Naive thymus-derived CD8-positive, alpha-beta T cell (primary cell): ENCODE measurements at regions not wholly inside any gene's neighbourhood (a gene's known extent, or its start where the extent isn't known, plus 50 kb on each side); places are given as distances from the start of the nearest gene placed in this dataset.
"Not testable (repeated sequence)": the region's sequence is repeated elsewhere in the genome, so short reads cannot be mapped to it uniquely, and the experiment has no call there.

Source experiments
- ATAC-seq, 2 donors: fragments of 150-1000 bp; cut with Tn5 transposase in 1 of 2; sonication (Bioruptor Pico), chemical (Tn5 transposase) in 1 of 2; 1 replicate in 1 of 2; 2 replicates in 1 of 2; pipeline ENCODE4 v1.10.0; 2021; ENCODE audit warnings: mild to moderate bottlenecking in 2 of 2, moderate library complexity in 2 of 2
- POLR2A ChIA-PET: fragments of 350-600 bp; sonication (Branson Sonifier 250); formaldehyde crosslinking; loops from one replicate; lab custom pipeline; 2021; ENCODE audit warnings: antibody characterized with exemption; lab: Charles Lee
- DNase-seq, 10 donors: peaks; one replicate each; pipeline versions ENCODE4 v3.0.0 to v3.0.0-alpha.2; 2020 to 2022
- H3K27ac Mint-ChIP-seq, 10 donors: one replicate each; pipeline ENCODE4 v1.8.0; 2020 to 2022; ENCODE audit warnings: mild to moderate bottlenecking in 10 of 10, mixed read lengths in 10 of 10, moderate library complexity in 4 of 10, inconsistent platforms in 1 of 10
- H3K27me3 Mint-ChIP-seq, 5 donors: one replicate each; pipeline ENCODE4 v1.8.0; 2021 to 2022; ENCODE audit warnings: mixed read lengths in 5 of 5
- H3K36me3 Mint-ChIP-seq, 3 donors: one replicate each; pipeline ENCODE4 v1.8.0; 2020 to 2022; ENCODE audit warnings: mixed read lengths in 3 of 3, mild to moderate bottlenecking in 2 of 3, inconsistent platforms in 1 of 3
- H3K4me1 Mint-ChIP-seq, 4 donors: one replicate each; pipeline ENCODE4 v1.8.0; 2021 to 2022; ENCODE audit warnings: mixed read lengths in 4 of 4
- H3K4me3 Mint-ChIP-seq, 10 donors: one replicate each; pipeline ENCODE4 v1.8.0; 2020 to 2022; ENCODE audit warnings: mild to moderate bottlenecking in 10 of 10, mixed read lengths in 10 of 10, moderate library complexity in 6 of 10, inconsistent platforms in 1 of 10
- H3K9me3 Mint-ChIP-seq, 9 donors: one replicate each; pipeline ENCODE4 v1.8.0; 2020 to 2022; ENCODE audit warnings: mixed read lengths in 9 of 9, mild to moderate bottlenecking in 3 of 9, inconsistent platforms in 1 of 9, moderate library complexity in 1 of 9

DNA sequence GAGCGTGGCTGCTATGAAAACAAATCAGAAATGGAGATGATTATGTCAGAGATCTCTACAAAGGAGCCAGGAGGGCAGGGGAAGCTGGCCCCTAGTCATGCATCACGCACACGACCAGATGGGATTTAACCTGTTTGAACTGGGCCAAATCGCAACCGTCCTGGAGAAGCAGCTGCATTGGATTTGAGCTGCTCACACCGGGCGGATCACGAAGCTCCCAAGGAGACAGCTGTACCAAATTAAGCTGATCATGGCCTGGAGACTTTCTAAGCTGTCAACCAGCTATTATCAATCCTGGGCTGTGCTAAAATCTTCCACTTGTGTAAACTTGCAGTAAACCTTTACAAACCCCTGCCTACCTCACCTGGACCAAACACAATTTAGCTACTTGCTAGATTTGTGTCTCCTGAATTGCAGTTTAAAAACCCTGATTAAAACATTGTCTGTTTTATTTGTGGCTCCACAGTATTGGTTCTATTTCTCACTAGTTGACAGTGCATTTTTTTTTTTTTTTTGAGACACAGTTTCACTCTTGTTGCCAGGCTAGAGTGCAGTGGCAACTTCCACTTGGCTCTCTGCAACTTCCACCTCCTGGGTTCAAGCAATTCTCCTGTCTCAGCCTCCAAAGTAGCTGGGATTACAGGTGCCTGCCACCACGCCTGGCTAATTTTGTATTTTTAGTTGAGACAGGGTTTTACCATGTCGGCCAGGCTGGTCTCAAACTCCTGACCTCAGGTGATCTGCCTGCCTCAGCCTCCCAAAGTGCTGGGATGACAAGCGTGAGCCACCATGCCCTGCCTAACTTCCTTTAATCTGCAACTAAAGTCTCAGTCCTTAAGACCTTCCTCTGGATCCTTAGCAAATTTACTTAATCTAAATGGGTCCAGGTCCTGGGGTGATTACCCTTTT is 98.3 kb upstream of the GRIN2A start:
- Mint-ChIP-seq H3K9me3 (peaks cover 0 to 14% (median 9%) of the 10 kb centered on the region in 9 donors), H3K27me3 (peaks cover 0 to 3% (median 0%) of the 10 kb centered on the region in 5 donors), H3K4me1 (peaks cover 4 to 11% (median 9%) of the 10 kb centered on the region in 4 donors), H3K4me3 (no peak overlapping the region), H3K27ac (no peak overlapping the region), H3K36me3 (peaks cover 0 to 8% (median 4%) of the 10 kb centered on the region in 3 donors)
- ATAC-seq (no peak), DNase-seq (no peak)
- POLR2A ChIA-PET = no interaction called here

DNA sequence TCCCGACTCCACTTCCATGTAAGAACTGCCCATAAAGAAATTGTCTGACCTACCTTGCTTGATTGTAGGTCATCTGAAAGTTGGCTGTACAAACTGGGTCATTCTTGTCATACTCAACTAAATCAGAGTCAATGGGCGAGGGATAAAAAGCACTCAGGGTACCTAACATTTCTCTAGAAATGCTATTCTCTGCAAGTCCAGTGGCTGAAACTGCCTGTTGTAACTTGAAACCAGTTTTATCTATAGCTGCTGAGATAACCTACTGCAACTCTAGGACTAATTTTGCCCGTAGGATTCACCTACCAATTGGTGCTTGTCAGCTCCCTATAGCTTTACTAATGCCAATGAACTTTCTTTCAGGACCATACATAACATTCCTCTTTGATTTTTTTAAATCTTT is 100.1 kb upstream of the GRIN2A start:
- H3K36me3 Mint-ChIP-seq = peaks cover 0 to 8% (median 4%) of the 10 kb centered on the region in 3 donors
- DNase-seq (no peak), ATAC-seq (no peak)
- no peak overlapping the region for H3K27ac Mint-ChIP-seq
- H3K27me3 Mint-ChIP-seq = peaks cover 0 to 3% (median 0%) of the 10 kb centered on the region in 5 donors
- H3K4me1 Mint-ChIP-seq = peaks cover 0 to 2% (median 0%) of the 10 kb centered on the region in 4 donors
- peaks cover 0 to 9% (median 6%) of the 10 kb centered on the region in 9 donors for H3K9me3 Mint-ChIP-seq
- no peak overlapping the region for H3K4me3 Mint-ChIP-seq
- POLR2A ChIA-PET = no interaction called here

GRCh38 chr16:10283246-10283645 is 101.0 kb upstream of the GRIN2A start:
- H3K36me3 Mint-ChIP-seq, H3K9me3 Mint-ChIP-seq, H3K27ac Mint-ChIP-seq, H3K4me1 Mint-ChIP-seq, ATAC-seq, POLR2A ChIA-PET, H3K4me3 Mint-ChIP-seq, H3K27me3 Mint-ChIP-seq, DNase-seq: not testable (repeated sequence)

DNA sequence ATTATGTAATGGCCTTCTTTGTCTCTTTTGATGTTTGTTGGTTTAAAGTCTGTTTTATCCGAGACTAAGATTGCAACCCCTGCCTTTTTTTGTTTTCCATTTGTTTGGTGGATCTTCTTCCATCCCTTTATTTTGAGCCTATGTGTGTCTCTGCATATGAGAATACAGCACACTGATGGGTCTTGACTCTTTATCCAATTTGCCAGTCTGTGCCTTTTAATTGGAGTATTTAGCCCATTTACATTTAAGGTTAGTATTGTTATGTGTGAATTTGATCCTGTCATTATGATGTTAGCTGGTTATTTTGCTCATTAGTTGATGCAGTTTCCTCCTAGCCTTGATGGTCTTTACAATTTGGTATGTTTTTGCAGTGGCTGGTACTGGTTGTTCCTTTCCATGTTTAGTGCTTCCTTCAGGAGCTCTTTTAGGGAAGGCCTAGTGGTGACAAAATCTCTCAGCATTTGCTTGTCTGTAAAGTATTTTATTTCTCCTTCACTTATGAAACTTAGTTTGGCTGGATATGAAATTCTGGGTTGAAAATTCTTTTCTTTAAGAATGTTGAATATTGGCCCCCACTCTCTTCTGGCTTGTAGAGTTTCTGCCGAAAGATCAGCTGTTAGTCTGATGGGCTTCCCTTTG is 95.3 kb upstream of the ATF7IP2 start:
- H3K4me3 Mint-ChIP-seq, H3K27ac Mint-ChIP-seq, DNase-seq, POLR2A ChIA-PET, ATAC-seq, H3K4me1 Mint-ChIP-seq: not testable (repeated sequence)
- peaks cover 8 to 47% (median 27%) of the 10 kb centered on the region in 9 donors for H3K9me3 Mint-ChIP-seq
- H3K27me3 Mint-ChIP-seq = peaks cover 2 to 29% (median 9%) of the 10 kb centered on the region in 5 donors
- H3K36me3 Mint-ChIP-seq = peaks cover 4 to 27% (median 4%) of the 10 kb centered on the region in 3 donors

DNA sequence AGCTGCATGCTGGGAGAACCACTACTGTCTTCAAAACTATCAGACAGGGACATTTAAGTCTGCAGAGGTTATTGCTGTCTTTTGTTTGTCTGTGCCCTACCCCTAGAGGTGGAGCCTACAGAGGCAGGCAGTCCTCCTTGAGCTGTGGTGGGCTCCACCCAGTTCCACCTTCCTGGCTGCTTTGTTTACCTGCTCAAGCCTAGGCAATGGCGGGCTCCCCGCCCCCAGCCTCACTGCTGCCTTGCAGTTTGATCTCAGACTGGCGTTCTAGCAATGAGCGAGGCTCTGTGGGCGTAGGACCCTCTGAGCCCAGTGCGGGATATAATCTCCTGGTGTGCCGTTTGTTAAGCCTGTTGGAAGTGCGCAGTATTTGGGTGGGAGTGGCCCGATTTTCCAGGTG is 93.7 kb upstream of the ATF7IP2 start:
- H3K4me1 Mint-ChIP-seq, H3K4me3 Mint-ChIP-seq, DNase-seq, H3K27ac Mint-ChIP-seq, POLR2A ChIA-PET, ATAC-seq: not testable (repeated sequence)
- peaks cover 4 to 27% (median 4%) of the 10 kb centered on the region in 3 donors for H3K36me3 Mint-ChIP-seq
- H3K9me3 Mint-ChIP-seq = peaks cover 8 to 47% (median 27%) of the 10 kb centered on the region in 9 donors
- peaks cover 2 to 29% (median 10%) of the 10 kb centered on the region in 5 donors for H3K27me3 Mint-ChIP-seq

DNA sequence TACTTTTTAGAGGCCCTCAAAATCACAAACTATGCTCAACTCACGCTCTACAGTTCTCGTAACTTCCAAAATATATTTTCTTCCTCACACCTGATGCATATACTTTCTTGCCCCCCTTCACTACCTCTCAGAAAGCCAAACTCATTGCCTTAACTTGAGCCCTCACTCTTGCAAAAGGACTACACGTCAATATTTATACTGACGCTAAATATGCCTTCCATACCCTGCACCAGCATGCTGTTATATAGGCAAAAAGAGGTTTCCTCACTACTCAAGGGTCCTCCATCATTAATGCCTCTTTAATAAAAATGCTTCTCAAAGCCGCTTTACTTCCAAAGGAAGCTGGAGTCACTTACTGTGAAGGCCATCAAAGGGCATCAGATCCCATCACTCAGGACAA is 92.9 kb upstream of the ATF7IP2 start:
- ATAC-seq, DNase-seq, POLR2A ChIA-PET, H3K4me3 Mint-ChIP-seq, H3K27ac Mint-ChIP-seq: not testable (repeated sequence)
- H3K9me3 Mint-ChIP-seq = peaks cover 8 to 47% (median 27%) of the 10 kb centered on the region in 9 donors
- peaks cover 2 to 29% (median 10%) of the 10 kb centered on the region in 5 donors for H3K27me3 Mint-ChIP-seq
- H3K4me1 Mint-ChIP-seq = peaks cover 0 to 16% (median under 1%) of the 10 kb centered on the region in 4 donors
- peaks cover 4 to 27% (median 4%) of the 10 kb centered on the region in 3 donors for H3K36me3 Mint-ChIP-seq

DNA sequence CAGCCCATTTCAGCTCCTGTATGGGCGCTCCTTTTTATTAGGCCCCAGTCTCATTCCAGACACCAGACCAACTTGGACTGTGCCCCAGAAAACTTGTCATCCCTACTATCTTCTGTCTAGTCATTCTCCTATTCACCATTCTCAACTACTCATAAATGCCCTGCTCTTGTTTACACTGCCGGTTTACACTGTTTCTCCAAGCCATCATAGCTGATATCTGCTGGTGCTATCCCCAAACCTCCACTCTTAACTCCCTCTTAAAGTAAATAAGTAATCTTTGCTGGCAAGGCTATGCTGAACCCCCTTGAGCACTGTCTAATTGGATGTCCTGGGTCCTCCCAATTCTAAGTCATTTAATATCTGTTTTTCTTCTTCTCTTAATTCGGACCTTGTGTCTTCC is 91.7 kb upstream of the ATF7IP2 start:
- H3K4me3 Mint-ChIP-seq, POLR2A ChIA-PET, ATAC-seq, H3K27ac Mint-ChIP-seq, DNase-seq: not testable (repeated sequence)
- Mint-ChIP-seq H3K36me3 (peaks cover 4 to 27% (median 4%) of the 10 kb centered on the region in 3 donors), H3K27me3 (peaks cover 0 to 29% (median 10%) of the 10 kb centered on the region in 5 donors), H3K9me3 (peaks cover 8 to 44% (median 24%) of the 10 kb centered on the region in 9 donors), H3K4me1 (peaks cover 0 to 23% (median under 1%) of the 10 kb centered on the region in 4 donors)

DNA sequence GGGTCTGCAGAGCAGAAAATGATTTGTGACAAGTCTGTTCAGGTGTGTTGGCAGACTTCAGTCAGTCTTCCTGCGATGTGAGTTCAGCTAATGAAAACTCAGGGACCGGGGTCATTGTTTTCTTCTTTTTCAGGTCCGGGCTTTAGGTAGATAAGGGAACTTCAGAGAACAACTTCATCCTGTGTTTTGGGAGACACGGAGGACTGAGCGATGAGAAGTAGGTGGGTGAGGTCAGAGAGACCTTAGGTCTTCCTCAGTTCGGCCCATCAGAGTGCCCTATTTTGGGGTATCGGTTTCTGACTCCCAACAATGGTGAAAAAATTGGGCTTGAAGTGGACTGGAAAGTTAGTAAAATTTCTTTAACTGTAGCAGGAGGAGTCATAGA is 88.9 kb upstream of the ATF7IP2 start:
- ATAC-seq = no peak
- peaks cover 0 to 24% (median under 1%) of the 10 kb centered on the region in 4 donors for H3K4me1 Mint-ChIP-seq
- H3K9me3 Mint-ChIP-seq = peaks cover 3 to 24% (median 19%) of the 10 kb centered on the region in 9 donors
- peaks cover 0 to 20% (median 2%) of the 10 kb centered on the region in 3 donors for H3K36me3 Mint-ChIP-seq
- H3K27ac Mint-ChIP-seq = peak overlapping the region in 3 of 10 donors; percentile 1 to 82 (median 80)
- peak overlapping the region in 1 of 10 donors; percentile 53 for H3K4me3 Mint-ChIP-seq
- peaks cover 0 to 17% (median 9%) of the 10 kb centered on the region in 5 donors for H3K27me3 Mint-ChIP-seq
- no peak for DNase-seq
- POLR2A ChIA-PET = no interaction called here

DNA sequence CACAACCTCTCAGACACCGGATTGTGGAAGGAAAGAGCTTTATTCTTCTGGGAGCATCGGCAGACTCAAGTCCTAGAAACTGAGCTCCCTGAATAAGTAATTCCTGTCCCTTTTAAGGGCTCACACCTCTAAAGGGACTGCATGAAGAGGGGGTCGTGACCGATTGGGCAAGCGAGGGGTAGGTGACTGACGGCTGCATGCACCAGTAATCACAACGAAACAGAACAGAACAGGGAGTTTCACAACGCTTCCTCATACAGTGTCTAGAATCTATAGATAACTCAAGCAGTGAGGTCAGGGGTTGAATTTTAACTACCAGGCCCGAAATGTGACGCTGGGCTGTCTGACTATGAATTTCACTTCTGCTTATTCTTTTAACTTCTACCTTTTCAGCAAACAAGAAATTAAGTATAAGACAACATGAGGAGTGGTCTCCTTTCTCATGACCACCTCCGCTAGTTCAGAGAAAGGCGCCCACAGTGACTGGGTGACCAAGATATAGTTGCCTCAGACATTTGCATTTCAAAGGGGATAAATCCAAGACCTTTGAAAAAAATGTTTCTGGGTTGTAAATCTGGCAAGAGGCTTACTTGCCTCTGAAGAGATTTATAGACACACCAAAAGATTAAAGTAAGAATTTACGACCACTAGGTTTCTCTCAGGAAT is 88.4 kb upstream of the ATF7IP2 start:
- Mint-ChIP-seq H3K36me3 (peaks cover 0 to 20% (median 2%) of the 10 kb centered on the region in 3 donors), H3K27ac (peak overlapping the region in 2 of 10 donors; percentile 80 to 82), H3K4me3 (peak overlapping the region in 1 of 10 donors; percentile 53), H3K27me3 (peaks cover 0 to 17% (median 9%) of the 10 kb centered on the region in 5 donors), H3K4me1 (peaks cover 0 to 24% (median under 1%) of the 10 kb centered on the region in 4 donors), H3K9me3 (peaks cover 3 to 19% (median 17%) of the 10 kb centered on the region in 9 donors)
- ATAC-seq = peak in 1 of 2 donors; percentile 57
- peak in 1 of 10 donors; percentile 11 for DNase-seq
- POLR2A ChIA-PET = no interaction called here

- POLR2A ChIA-PET = no interaction called here
- Mint-ChIP-seq H3K4me3 (no peak overlapping the region), H3K27ac (peak overlapping the region in 1 of 10 donors; percentile 44), H3K27me3 (peaks cover 0 to 2% (median 0%) of the 10 kb centered on the region in 5 donors), H3K4me1 (peaks cover 0 to 24% (median under 1%) of the 10 kb centered on the region in 4 donors), H3K9me3 (no peaks in the 10 kb centered on the region), H3K36me3 (no peaks in the 10 kb centered on the region)
- no peak for DNase-seq
- no peak for ATAC-seq
These were observed 85.0 kb upstream of the ATF7IP2 start for GRCh38 chr16:10300905-10301304.

DNA sequence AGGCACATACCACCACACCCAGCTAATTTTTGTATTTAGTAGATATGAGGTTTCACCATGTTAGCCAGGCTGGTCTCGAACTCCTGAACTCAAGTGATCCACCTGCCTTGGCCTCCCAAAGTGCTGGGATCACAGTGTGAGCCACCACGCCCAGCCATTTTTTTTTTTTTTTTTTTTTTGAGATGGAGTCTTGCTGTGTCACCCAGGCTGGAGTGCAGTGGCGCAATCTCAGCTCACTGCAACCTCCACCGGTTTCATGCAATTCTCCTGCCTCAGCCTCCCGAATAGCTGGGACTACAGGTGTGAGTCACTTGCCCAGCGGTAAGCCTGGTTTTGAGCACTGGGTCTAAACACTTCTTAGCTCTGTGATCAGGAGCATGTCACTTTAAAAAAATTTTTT is 84.3 kb upstream of the ATF7IP2 start:
- DNase-seq, H3K27me3 Mint-ChIP-seq, ATAC-seq, H3K27ac Mint-ChIP-seq, H3K9me3 Mint-ChIP-seq, H3K36me3 Mint-ChIP-seq, POLR2A ChIA-PET, H3K4me3 Mint-ChIP-seq: not testable (repeated sequence)
- H3K4me1 Mint-ChIP-seq = peaks cover 0 to 21% (median 0%) of the 10 kb centered on the region in 4 donors

GRCh38 chr16:10305912-10306311 is 79.9 kb upstream of the ATF7IP2 start:
- H3K4me1 Mint-ChIP-seq = no peaks in the 10 kb centered on the region
- H3K9me3 Mint-ChIP-seq = no peaks in the 10 kb centered on the region
- H3K4me3 Mint-ChIP-seq = no peak overlapping the region
- POLR2A ChIA-PET = no interaction called here
- H3K27me3 Mint-ChIP-seq = no peaks in the 10 kb centered on the region
- no peak overlapping the region for H3K27ac Mint-ChIP-seq
- H3K36me3 Mint-ChIP-seq = no peaks in the 10 kb centered on the region
- no peak for DNase-seq
- no peak for ATAC-seq
